CD4-positive, alpha-beta memory T cell (primary cell): ENCODE measurements at regions not wholly inside any gene's neighbourhood (a gene's known extent, or its start where the extent isn't known, plus 50 kb on each side); places are given as distances from the start of the nearest gene placed in this dataset.
"Not testable (repeated sequence)": the region's sequence is repeated elsewhere in the genome, so short reads cannot be mapped to it uniquely, and the experiment has no call there.

Experiments
- CTCF ChIA-PET: fragments of 350-600 bp; sonication (Branson Sonifier 250); formaldehyde crosslinking; loops from one replicate; lab custom pipeline; 2021; ENCODE audit warnings: inconsistent platforms; ENCODE audit not compliant: partially characterized antibody; lab: Charles Lee
- POLR2A ChIA-PET: fragments of 350-600 bp; sonication (Branson Sonifier 250); formaldehyde crosslinking; loops from one replicate; lab custom pipeline; 2021; ENCODE audit not compliant: partially characterized antibody; lab: Charles Lee
- DNase-seq, 5 donors: peaks; one replicate each; pipeline versions ENCODE4 v3.0.0 to v3.0.0-alpha.2; 2020 to 2022; ENCODE audit warnings: mixed read lengths in 1 of 5
- H3K27ac ChIP-seq: one replicate; pipeline ENCODE4 v1.7.0; 2013; ENCODE audit warnings: low read depth, low read length
- H3K27me3 ChIP-seq: 2 replicates; pipeline ENCODE4 v1.7.0; 2013; ENCODE audit warnings: mild to moderate bottlenecking, low read length, moderate library complexity; ENCODE audit not compliant: insufficient read depth
- H3K36me3 ChIP-seq: 2 replicates; pipeline ENCODE4 v1.7.0; 2013; ENCODE audit warnings: mild to moderate bottlenecking, low read length, moderate library complexity; ENCODE audit not compliant: insufficient read depth
- H3K4me1 ChIP-seq: 2 replicates; pipeline ENCODE4 v1.7.0; 2013; ENCODE audit warnings: mild to moderate bottlenecking, low read length, moderate library complexity; ENCODE audit not compliant: insufficient read depth
- H3K4me3 ChIP-seq, 2 donors: one replicate each; pipeline ENCODE4 v1.7.0; 2013; ENCODE audit warnings: low read length in 2 of 2, mild to moderate bottlenecking in 1 of 2
- H3K9me3 ChIP-seq, 2 donors: one replicate each; pipeline ENCODE4 v1.7.0; 2013; ENCODE audit warnings: low read length in 2 of 2, control low read depth in 1 of 2; ENCODE audit not compliant: control insufficient read depth in 1 of 2
- H3K27ac Mint-ChIP-seq, 7 donors: one replicate each; pipeline ENCODE4 v1.8.0; 2020 to 2021; ENCODE audit warnings: mixed read lengths in 7 of 7, mild to moderate bottlenecking in 6 of 7, inconsistent platforms in 3 of 7, moderate library complexity in 3 of 7
- H3K27me3 Mint-ChIP-seq, 2 donors: one replicate each; pipeline ENCODE4 v1.8.0; 2020 to 2021; ENCODE audit warnings: mixed read lengths in 2 of 2
- H3K36me3 Mint-ChIP-seq, 2 donors: one replicate each; pipeline ENCODE4 v1.8.0; 2020 to 2021; ENCODE audit warnings: mixed read lengths in 2 of 2, inconsistent platforms in 1 of 2, mild to moderate bottlenecking in 1 of 2
- H3K4me1 Mint-ChIP-seq, 4 donors: one replicate each; pipeline ENCODE4 v1.8.0; 2020 to 2021; ENCODE audit warnings: mixed read lengths in 4 of 4, mild to moderate bottlenecking in 1 of 4
- H3K4me3 Mint-ChIP-seq, 8 donors: one replicate each; pipeline ENCODE4 v1.8.0; 2020 to 2021; ENCODE audit warnings: mixed read lengths in 8 of 8, mild to moderate bottlenecking in 7 of 8, moderate library complexity in 6 of 8, inconsistent platforms in 3 of 8
- H3K9me3 Mint-ChIP-seq, 8 donors: one replicate each; pipeline ENCODE4 v1.8.0; 2020 to 2021; ENCODE audit warnings: mixed read lengths in 8 of 8, mild to moderate bottlenecking in 5 of 8, inconsistent platforms in 3 of 8, moderate library complexity in 1 of 8
- intact Hi-C: fragments of 100-400 bp; cut with micrococcal nuclease; formaldehyde crosslinking; loops from one replicate; pipeline ENCODE4 v1.15.1; 2023

GRCh38 chr1:228556634-228557430, 69.7 kb downstream of the RNF187 start:
- POLR2A ChIA-PET, H3K4me3 ChIP-seq, H3K27me3 Mint-ChIP-seq, H3K27ac ChIP-seq, H3K27me3 ChIP-seq, CTCF ChIA-PET, intact Hi-C loops, H3K36me3 Mint-ChIP-seq, H3K4me1 ChIP-seq, H3K36me3 ChIP-seq, H3K9me3 ChIP-seq, H3K4me1 Mint-ChIP-seq: not testable (repeated sequence)
- Mint-ChIP-seq H3K9me3 (peaks cover 0 to 16% (median 11%) of the 10 kb centered on the region in 8 donors), H3K27ac (peak overlapping the region in 1 of 7 donors; percentile 87), H3K4me3 (peak overlapping the region in 3 of 8 donors; percentile 80 to 86 (median 86))
- DNase-seq, result peak in 3 of 5 donors; percentile 48 to 62 (median 54)
